ENCODE measurements at regions not wholly inside any gene's neighbourhood (a gene's known extent, or its start where the extent isn't known, plus 50 kb on each side); places are given as distances from the start of the nearest gene placed in this dataset.

GRCh38 chr4:37742149-37742548 is 56.0 kb upstream of the RELL1 start:
- H3K4me2 ChIP-seq, result no peak overlapping the region
- H3K4me1 ChIP-seq, result no peaks in the 10 kb centered on the region
- H3K27me3 ChIP-seq, result no peaks in the 10 kb centered on the region

DNA sequence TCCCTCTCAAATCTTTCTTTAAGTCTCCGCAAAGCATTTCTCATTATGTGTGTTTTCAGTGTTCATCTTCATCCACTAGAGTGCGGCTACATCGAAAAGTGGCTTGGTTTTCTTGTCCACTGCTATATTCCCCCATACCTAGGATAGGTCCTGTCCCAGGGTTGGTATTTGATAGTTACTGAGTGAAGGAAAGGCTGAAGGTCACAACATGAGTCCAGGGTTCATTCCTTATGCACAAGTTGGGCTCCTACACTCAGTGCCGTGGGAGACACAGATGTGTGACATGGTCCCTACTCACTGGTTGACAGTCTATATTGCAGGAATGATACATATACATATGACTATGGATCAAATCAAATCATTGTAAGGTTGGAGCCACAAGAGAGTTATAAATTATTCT is 55.4 kb upstream of the RELL1 start:
- H3K4me1 ChIP-seq, result no peaks in the 10 kb centered on the region
- no peaks in the 10 kb centered on the region for H4K20me1 ChIP-seq
- H3K4me2 ChIP-seq, result no peak overlapping the region
- H3K27ac ChIP-seq, result no peak overlapping the region
- H3K9ac ChIP-seq, result no peak overlapping the region
- H3K9me3 ChIP-seq, result peaks cover 13% of the 10 kb centered on the region
- TF ChIP-seq Cebpa-rat (IDR thresholded peaks at IDR 0.05), result no peak
- no peak overlapping the region for H3K4me3 ChIP-seq
- no peaks in the 10 kb centered on the region for H3K27me3 ChIP-seq
- H3K36me3 ChIP-seq, result no peaks in the 10 kb centered on the region

More at GRCh38 chr4:37742149-37742548, 56.0 kb upstream of the RELL1 start:
- no peak for TF ChIP-seq Cebpa-rat (IDR thresholded peaks at IDR 0.05)
- Histone ChIP-seq H3K27ac (no peak overlapping the region), H4K20me1 (no peaks in the 10 kb centered on the region), H3K36me3 (no peaks in the 10 kb centered on the region), H3K4me3 (no peak overlapping the region), H3K9me3 (peaks cover 19% of the 10 kb centered on the region), H3K9ac (no peak overlapping the region)

DNA sequence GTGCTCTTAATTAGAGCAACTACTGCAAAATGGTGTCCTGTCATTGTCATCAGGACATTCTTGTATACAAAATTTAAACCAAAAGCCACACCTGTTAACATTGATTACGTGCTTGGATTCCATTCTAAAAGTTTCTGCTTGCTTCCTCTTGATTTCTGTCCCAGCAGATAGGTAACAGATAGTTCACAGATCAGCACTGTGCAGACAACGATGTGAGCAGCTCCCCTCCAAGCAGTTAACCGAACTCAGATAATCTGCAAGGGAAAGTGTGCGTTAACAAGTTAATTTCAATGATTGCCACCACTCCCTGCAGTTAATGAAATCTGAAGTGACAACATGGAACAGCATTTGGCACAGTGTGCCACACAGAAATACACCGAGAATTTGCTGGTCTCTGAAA is 54.4 kb upstream of the RELL1 start:
- Histone ChIP-seq H3K4me1 (peaks cover 5% of the 10 kb centered on the region; the same call in 1 of the 2 replicates), H3K27ac (no peak overlapping the region), H3K36me3 (no peaks in the 10 kb centered on the region), H3K27me3 (no peaks in the 10 kb centered on the region), H3K4me3 (no peak overlapping the region), H3K9me3 (peaks cover 3% of the 10 kb centered on the region; the same call in 1 of the 2 replicates), H4K20me1 (no peaks in the 10 kb centered on the region), H3K9ac (no peak overlapping the region), H3K4me2 (no peak overlapping the region)
- no peak for TF ChIP-seq Cebpa-rat (IDR thresholded peaks at IDR 0.05)

DNA sequence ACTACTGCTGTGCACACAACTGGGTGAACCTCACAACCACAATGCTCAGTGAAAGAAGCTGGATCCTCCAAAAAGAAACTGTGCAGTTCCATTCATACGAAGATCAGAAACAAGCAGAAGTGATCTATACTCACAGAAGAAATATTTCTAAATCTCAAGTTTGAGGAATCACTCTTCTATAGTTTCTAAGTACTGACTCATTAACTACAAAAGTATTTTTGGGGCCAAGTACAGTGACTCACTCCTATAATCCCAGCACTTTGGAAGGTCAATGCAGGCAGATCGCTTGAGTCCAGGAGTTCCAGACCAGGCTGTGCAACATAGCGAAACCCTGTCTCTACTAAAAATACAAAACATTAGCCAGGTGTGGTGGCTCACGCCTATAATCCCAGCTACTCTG is 51.3 kb upstream of the RELL1 start:
- Histone ChIP-seq H3K4me1 (peaks cover 5% of the 10 kb centered on the region; the same call in 1 of the 2 replicates), H3K27ac (no peak overlapping the region), H4K20me1 (no peaks in the 10 kb centered on the region), H3K4me2 (no peak overlapping the region), H3K9ac (no peak overlapping the region), H3K36me3 (no peaks in the 10 kb centered on the region), H3K9me3 (no peaks in the 10 kb centered on the region), H3K27me3 (no peaks in the 10 kb centered on the region), H3K4me3 (no peak overlapping the region)
- TF ChIP-seq Cebpa-rat (IDR thresholded peaks at IDR 0.05), result no peak
